LHCN-M2 (cell line): ENCODE measurements at regions not wholly inside any gene's neighbourhood (a gene's known extent, or its start where the extent isn't known, plus 50 kb on each side); places are given as distances from the start of the nearest gene placed in this dataset.
"Not testable (repeated sequence)": the region's sequence is repeated elsewhere in the genome, so short reads cannot be mapped to it uniquely, and the experiment has no call there.

Experiments
- DNase-seq: peaks from one replicate; pipeline ENCODE4 v3.0.0-alpha.2; 2012; ENCODE audit warnings: low read depth

DNA sequence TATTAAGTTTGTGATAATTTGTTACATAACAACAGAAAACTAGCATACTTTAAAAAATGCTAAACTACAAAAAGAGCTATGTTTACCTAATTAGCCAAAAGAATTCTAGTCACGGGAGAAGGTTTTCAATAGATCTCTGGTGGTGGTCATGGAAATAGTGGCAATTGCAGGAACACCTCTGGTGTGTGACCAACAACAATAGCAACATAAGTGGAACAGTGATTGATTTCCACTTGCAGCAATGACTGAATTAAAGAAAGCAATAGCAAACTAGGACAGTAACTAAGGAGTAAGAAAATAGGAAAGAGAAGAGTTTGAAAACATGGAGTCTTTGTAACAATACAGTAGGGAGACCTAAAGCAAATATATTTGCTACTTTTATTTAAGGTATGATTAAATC lies 171.3 kb upstream of the ADGRL4 start:
- DNase-seq: no peak

DNA sequence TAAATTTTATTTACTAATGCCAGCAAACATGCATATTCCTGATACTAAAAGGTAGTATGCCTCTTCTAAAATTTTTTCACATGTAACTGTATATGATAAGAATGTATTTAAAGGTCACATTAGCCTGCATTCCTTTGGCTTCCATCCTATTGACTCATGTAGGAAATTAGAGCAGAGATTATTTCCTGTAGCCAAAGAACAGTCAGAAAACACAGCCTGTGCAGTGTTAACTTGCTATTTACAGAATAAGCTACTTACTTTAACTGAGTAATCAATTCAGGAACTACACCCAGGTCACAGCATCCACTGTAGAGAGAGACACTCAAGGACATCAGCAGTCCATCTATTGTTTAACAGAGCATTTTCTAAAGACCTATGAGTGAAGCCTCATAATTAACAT lies 154.5 kb upstream of the ADGRL4 start:
- peak; percentile 66 for DNase-seq

DNA sequence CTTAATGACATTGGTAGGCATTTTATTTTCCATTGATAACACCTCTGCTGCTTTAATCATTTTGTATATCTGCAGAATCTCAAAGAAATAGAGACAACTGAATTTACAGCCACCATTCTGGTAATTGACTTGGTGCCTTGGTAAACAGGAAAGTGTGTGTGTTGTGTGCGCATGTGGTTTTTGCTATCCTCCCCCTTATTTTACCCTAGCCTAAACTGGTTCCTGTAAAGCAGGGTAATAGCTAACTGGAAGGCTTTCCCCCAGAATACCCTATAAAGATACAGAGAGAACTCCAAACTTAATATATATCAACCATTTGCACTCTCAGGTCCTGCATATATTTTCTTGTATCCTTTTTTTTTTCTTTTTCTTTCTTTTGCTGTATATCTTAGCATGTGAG lies 149.5 kb upstream of the ADGRL4 start:
- DNase-seq: no peak

DNA sequence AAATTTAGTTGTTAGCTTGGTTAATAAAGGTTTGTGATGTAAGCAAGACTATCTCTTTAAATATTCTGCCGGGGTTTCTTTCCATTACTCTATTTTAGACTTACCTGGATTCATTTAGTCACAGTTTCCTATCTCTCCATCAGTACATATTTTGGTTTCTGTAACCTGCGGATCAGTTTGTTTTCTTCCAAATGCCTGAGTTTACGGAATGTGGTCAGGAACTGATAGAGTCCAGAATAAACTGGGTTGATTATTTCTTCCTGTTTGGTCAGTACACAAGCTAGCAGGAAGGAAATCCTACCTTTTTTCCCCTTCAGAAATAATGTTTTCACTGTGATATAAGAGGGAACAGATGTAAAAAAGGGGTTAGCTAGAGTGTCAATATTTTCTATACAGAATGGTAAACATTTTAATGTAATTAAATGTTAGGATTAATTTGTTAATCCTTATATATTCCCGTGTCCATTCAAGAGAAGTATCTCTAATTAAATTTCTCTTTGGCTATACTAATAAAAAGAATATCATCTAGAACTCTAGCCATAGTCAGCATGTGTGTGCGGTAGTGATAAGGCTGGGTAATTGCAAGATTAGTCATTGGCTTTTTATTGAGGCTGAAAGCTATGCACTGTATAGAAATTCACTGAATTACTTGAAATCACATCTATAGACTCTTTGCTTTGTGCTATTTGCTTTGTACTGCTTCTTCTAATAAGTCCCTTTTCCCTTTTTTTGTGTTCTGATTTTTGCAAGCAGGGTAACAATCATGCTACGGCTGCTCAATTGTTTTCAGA lies 144.7 kb upstream of the ADGRL4 start:
- DNase-seq: no peak

DNA sequence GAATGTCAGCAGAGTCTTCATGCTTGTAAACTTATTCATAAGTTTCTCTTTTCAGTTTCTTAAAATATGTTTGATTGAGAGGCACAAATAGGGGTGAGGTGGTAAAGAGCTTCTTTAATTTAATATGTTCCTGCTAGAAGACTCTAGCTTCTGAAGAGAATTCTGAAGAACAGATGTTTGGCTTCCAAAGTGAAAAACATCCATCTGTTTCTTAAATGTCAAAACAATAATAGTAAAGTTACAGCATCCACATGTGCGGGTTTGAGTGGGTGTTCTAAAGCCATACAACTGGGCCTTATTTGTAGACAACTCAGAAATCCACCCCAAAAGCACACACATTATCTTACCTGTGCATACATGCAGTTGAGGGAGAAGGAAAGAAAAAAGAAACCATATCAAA lies 144.0 kb upstream of the ADGRL4 start:
- DNase-seq: no peak

- not testable (repeated sequence) for DNase-seq
Observed at GRCh38 chr1:79138227-79138626, 131.7 kb upstream of the ADGRL4 start.

DNA sequence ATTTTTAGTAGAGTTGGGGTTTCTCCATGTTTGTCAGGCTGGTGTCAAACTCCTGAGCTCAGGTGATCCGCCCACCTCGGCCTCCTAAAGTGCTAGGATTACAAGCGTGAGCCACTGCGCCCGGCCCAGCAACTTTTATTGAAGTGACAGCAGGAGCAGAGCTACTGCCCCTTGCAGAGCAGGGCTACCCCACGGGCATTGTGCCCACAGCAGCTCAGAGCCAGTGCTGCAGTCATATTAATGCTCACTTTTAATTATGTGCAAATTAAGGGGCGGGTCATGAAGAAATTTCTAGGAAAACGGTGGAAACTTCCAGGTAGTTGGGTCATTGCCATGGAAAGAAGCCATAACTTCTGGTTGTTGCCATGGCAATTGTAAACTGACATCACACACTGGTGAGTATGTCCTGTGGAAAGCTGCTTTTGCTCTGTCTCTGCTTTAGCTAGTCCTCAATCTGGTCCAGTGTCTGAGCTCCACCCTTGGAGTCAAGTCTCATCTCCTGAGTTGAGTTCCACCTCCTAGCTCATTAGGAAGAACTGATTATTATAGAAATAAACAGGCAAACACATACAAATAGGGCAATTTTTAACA lies 127.3 kb upstream of the ADGRL4 start:
- DNase-seq: no peak

- no peak for DNase-seq
Observed at GRCh38 chr1:79131626-79132025, 125.1 kb upstream of the ADGRL4 start.

DNA sequence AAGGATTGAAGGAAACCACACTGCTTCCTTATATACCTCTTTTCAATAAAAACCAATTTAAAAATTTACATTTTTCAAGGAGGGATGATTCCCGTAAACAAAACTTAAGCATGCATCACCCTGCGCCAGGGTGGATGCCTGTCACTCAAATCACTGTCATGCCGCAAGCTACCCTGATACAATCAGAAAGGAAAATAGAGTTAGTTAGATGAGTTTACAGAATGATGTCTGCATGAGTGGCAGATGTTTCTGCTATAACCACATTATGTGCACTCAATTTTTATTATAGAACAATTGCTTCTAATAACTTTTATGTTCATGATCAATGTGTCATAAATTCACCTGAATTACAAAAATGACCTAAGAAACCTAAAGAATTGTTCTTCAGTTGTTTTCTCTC lies 123.4 kb upstream of the ADGRL4 start:
- no peak for DNase-seq

GRCh38 chr1:79128722-79129121 lies 122.2 kb upstream of the ADGRL4 start:
- peak; percentile 80 for DNase-seq

DNA sequence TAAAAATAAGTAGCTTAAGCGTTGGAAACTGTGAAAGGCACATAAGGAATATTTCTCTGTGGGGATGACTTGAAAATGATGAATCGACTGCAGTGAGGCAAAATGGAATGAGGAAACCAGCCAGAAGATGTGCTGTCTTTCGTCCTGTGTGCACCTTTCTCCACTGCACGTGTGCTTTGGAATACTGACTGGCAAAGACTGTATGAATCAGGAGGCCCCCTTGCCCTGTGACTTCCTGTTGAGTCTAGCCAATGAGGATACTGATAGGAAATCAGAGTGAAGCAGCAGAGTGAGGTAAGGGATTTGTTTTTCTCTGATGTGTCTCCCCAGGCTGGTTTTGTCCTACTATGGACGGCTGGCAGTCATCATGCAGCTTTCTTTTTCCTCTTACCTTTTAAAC lies 118.2 kb upstream of the ADGRL4 start:
- DNase-seq: no peak

- DNase-seq: no peak
Observed at GRCh38 chr1:79122521-79122920, 116.0 kb upstream of the ADGRL4 start.

GRCh38 chr1:79117376-79117775 lies 110.8 kb upstream of the ADGRL4 start:
- DNase-seq: no peak

GRCh38 chr1:79113836-79114235 lies 107.3 kb upstream of the ADGRL4 start:
- no peak for DNase-seq

DNA sequence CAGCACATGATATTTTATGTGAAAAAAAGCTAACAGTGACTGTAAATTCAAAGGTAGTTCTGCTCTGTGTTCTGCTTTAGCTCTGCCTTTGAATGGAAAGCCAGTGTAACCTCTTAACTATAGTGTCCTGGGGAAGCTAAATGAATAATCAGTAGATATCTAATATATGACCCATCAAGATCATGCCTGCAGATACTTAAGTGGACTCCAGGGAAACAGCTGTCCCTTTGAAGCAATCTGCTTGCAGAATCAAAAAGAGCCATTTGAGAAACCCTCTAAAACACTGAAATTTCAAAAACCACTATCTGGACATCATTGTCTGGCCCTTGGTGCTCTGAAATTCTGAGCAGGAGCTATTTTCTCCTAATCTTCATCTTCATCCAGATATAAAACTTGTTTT lies 104.2 kb upstream of the ADGRL4 start:
- no peak for DNase-seq

- DNase-seq: no peak
Observed at GRCh38 chr1:79109445-79109844, 102.9 kb upstream of the ADGRL4 start.

GRCh38 chr1:79105500-79105899 lies 99.0 kb upstream of the ADGRL4 start:
- DNase-seq: peak; percentile 14

GRCh38 chr1:79104617-79105016 lies 98.1 kb upstream of the ADGRL4 start:
- DNase-seq: no peak

DNA sequence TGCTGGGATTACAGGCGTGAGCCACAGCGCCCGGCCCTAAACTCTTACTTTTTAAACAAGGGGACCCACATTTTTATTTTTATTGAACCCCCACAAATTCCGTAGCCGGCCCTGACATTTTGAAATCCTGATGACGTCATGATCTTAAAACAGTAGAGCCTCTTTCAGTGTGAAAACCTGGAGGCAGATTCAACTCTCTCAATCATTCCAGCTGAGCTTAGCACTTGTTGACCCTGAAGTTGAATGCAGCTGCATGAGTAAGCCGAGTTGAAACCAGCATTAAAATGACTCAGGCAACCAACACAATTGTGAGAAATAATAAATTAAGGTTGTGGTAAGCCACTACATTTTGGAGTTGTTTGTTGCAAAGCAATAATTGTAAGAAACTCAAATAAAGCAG lies 93.9 kb upstream of the ADGRL4 start:
- DNase-seq: peak; percentile 92

GRCh38 chr1:79090985-79091384 lies 84.5 kb upstream of the ADGRL4 start:
- peak; percentile 65 for DNase-seq

DNA sequence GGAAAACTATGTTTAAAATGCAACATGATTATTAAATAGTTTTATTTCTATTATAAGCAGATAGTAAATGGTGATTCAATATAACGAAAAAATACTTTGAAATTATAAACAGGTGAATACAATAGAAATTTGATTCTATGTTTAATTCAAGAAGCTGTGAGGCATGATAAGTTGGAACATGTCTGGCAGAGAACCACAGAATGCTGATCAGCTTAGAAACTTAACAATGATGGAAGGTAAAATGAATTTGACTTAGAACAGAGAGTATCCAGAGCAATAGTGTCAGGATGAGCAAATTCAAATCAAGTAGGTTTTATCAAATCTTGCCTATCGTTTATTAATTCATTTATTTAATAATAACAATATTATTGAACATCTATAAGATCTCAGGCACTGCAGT lies 83.4 kb upstream of the ADGRL4 start:
- DNase-seq: no peak

GRCh38 chr1:79082233-79082632 lies 75.7 kb upstream of the ADGRL4 start:
- no peak for DNase-seq

- peak; percentile 94 for DNase-seq
Observed at GRCh38 chr1:79079770-79080169, 73.2 kb upstream of the ADGRL4 start.

- DNase-seq: no peak
Observed at GRCh38 chr1:79074975-79075374, 68.4 kb upstream of the ADGRL4 start.
